GM13977 (cell line): ENCODE measurements at regions not wholly inside any gene's neighbourhood (a gene's known extent, or its start where the extent isn't known, plus 50 kb on each side); places are given as distances from the start of the nearest gene placed in this dataset.

Source experiments
- DNase-seq: peaks from one replicate; pipeline ENCODE4 v3.0.0; 2012; ENCODE audit warnings: low spot score
- CTCF ChIP-seq: IDR thresholded peaks from 2 replicates; pipeline ENCODE4 v1.5.1; 2012; ENCODE audit warnings: mild to moderate bottlenecking, control low read depth; ENCODE audit not compliant: insufficient read depth; ENCODE audit errors: extremely low read depth, missing control alignments
- in situ Hi-C: fragments of 300-500 bp; cut with MboI; formaldehyde crosslinking; loops from one replicate; pipeline ENCODE4 v1.12.0; 2022; ENCODE audit warnings: low sequenced_read_pairs, low pct_unique_long_range_greater_than_20kb, mixed read lengths, inconsistent platforms; ENCODE audit not compliant: unreplicated experiment

DNA sequence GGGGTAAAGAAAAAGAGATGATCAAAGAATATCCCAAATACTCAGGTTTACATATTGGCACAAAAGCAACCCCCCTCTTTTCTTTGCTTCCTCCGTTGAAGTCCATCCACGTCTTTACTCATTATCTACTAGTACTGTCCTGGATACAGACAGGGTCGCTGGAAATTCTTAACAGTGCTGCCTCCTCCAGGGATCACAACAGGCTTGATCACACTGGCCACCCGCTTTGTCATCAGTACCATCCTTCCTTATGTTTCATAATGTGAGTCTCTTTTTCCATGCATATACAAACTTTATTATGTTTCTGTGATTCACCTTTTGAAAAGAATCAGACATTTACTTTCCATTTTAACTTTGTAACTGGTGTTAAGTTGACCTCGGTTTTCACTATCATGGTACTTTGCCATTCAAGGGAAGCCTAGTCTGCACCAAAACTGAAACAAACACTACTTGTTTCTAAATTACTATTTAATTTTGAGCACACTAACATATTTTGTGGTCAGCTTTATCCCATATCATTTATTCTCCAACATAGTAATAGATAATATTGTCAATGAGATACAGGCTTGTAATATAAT lies 387.5 kb upstream of the PPP1R2C start:
- in situ Hi-C loops = no loop called here
- no peak for DNase-seq
- TF ChIP-seq CTCF = no peak

- TF ChIP-seq CTCF = no peak
- no peak for DNase-seq
- in situ Hi-C loops = no loop called here
Observed at GRCh38 chrX:43166874-43167273, 388.9 kb upstream of the PPP1R2C start.

- in situ Hi-C loops = no loop called here
- no peak for TF ChIP-seq CTCF
- no peak for DNase-seq
Observed at GRCh38 chrX:43175434-43175833, 397.5 kb upstream of the PPP1R2C start.

DNA sequence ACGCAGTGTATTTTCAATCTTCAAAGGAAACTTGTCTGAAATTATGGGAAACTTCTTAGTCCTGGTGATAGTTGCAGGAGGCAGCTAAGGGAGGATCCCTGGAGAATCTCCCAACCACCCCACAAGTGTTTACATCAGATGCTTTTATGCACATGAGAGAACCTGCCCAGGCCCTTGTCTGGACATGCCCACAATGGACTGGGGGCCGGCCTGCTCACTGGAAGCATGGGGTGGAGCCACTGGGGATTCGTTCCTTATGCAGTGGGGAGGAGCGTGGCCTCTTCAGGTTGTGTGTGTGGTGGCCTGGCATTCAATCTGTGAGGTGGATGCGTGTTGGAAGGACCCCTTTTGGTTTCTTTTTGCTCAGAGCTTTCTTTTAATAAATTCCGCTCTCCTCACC lies 398.7 kb upstream of the PPP1R2C start:
- DNase-seq = no peak
- in situ Hi-C loops = no loop called here
- TF ChIP-seq CTCF = no peak

DNA sequence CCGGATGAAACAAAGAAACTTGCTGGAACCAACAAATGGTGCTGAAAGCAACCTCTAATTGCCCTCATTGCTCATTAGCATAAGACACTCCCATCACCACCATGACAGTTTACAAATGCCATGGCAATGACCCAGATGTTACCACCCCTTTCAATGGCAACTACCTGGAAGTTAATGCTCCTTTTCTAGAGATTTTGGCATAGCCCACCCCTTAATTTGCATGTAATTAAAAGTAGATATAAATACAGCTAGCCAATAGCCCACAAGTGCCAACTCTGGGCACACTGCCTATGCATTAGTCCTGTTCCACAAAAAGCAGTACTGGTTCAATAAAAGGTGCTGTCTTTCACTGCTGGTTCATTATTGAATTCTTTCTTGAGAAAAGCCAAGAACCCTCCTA lies 410.3 kb upstream of the PPP1R2C start:
- in situ Hi-C loops = no loop called here
- TF ChIP-seq CTCF = no peak

DNA sequence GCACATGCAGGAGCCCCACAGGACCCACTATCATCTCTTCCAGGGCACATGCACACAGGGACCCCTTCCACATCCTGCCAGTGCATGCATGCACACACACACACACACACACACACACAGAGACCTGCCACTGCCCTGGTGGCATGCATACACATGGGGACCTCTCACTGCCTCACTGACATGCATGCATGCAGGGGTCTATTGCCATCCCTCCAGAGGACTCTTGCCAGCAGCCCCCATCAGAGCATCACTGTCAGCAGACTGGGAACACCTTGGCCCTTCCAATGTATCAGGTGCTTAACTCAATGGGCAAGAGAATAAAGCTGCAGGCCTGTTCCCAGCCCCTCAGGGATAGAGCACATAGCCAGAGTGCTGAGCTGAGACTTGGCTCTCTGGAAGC lies 433.6 kb upstream of the PPP1R2C start:
- no peak for TF ChIP-seq CTCF
- no peak for DNase-seq
- in situ Hi-C loops = no loop called here

More for the DNA sequence above, 410.3 kb upstream of the PPP1R2C start:
- DNase-seq = no peak

GRCh38 chrX:43218198-43218597 lies 437.9 kb upstream of the MAOA start:
- no peak for TF ChIP-seq CTCF
- no peak for DNase-seq
- in situ Hi-C loops = no loop called here
